Thyroid gland (tissue), 4 donors: ENCODE measurements at regions not wholly inside any gene's neighbourhood (a gene's known extent, or its start where the extent isn't known, plus 50 kb on each side); places are given as distances from the start of the nearest gene placed in this dataset.

Experiments
- DNase-seq, 2 donors: peaks; one replicate each; pipeline ENCODE4 v3.0.0-alpha.2; 2019
- H3K27ac ChIP-seq, 3 donors: fragments of 200-600 bp; sonication (generic); 1 replicate in 2 of 3; 2 replicates in 1 of 3; pipeline ENCODE4 v1.5.1; 2016 to 2019; ENCODE audit warnings: mild to moderate bottlenecking in 1 of 3, moderate library complexity in 1 of 3
- H3K27me3 ChIP-seq: fragments of 200-600 bp; sonication (generic); one replicate; pipeline ENCODE4 v1.5.1; 2019
- H3K36me3 ChIP-seq, 2 donors: fragments of 200-600 bp; sonication (generic); one replicate each; pipeline ENCODE4 v1.5.1; 2016 to 2019
- H3K4me1 ChIP-seq, 2 donors: fragments of 200-600 bp; sonication (generic); one replicate each; pipeline ENCODE4 v1.5.1; 2017 to 2019
- H3K4me3 ChIP-seq, 3 donors: fragments of 200-600 bp; sonication (generic); replicated peaks in 1 of 3; 1 replicate in 2 of 3; 2 replicates in 1 of 3; pipeline ENCODE4 v1.5.1; 2016; ENCODE audit warnings: mild to moderate bottlenecking in 1 of 3
- H3K9me3 ChIP-seq: fragments of 200-600 bp; sonication (generic); one replicate; pipeline ENCODE4 v1.5.1; 2017
- POLR2A ChIP-seq, 2 donors: fragments of 450-650 bp; IDR thresholded peaks; one replicate each; pipeline ENCODE4 v1.6.1; 2017; ENCODE audit warnings: antibody characterized with exemption in 2 of 2, mild to moderate bottlenecking in 2 of 2, moderate library complexity in 1 of 2
- WGBS, 2 donors: methylation state at CpG; one replicate each; pipeline ENCODE4 v1.1.5; 2017; 5-methylcytosine and 5-hydroxymethylcytosine counted together
- intact Hi-C: fragments of 100-400 bp; cut with DNase I; formaldehyde crosslinking; loops from one replicate; pipeline ENCODE4 v1.15.1; 2023
- TF ChIP-seq, protein P1 (sequence below), 6 experiments: fragments of 200-600 bp in 3 of 6; fragments of 450-650 bp in 3 of 6; sonication (generic) in 3 of 6; IDR thresholded peaks; one replicate each; pipeline ENCODE4 v1.5.1; 2016 to 2019; ENCODE audit warnings: antibody characterized with exemption in 6 of 6, mild to moderate bottlenecking in 2 of 6, inconsistent platforms in 1 of 6, moderate library complexity in 1 of 6

DNA sequence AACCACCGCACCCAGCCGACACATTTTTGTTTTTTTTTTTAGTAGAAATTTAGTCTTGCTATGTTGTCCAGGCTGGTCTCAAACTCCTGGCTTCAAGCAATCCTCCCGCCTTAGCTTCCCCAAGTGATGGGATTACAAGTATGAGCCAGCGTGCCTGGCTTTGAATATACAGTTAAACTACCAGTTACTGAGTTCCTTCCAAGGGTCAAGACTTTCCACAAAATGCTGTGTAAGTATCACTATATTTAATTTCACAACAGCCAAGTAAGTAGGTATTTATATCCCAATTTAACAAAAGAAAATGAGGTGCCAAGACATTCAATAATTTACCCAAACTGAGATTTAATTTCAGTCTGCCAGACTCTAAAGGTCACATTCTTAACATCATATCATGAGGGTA lies 181.3 kb upstream of the TMC3 start:
- TF ChIP-seq, protein P1, sequence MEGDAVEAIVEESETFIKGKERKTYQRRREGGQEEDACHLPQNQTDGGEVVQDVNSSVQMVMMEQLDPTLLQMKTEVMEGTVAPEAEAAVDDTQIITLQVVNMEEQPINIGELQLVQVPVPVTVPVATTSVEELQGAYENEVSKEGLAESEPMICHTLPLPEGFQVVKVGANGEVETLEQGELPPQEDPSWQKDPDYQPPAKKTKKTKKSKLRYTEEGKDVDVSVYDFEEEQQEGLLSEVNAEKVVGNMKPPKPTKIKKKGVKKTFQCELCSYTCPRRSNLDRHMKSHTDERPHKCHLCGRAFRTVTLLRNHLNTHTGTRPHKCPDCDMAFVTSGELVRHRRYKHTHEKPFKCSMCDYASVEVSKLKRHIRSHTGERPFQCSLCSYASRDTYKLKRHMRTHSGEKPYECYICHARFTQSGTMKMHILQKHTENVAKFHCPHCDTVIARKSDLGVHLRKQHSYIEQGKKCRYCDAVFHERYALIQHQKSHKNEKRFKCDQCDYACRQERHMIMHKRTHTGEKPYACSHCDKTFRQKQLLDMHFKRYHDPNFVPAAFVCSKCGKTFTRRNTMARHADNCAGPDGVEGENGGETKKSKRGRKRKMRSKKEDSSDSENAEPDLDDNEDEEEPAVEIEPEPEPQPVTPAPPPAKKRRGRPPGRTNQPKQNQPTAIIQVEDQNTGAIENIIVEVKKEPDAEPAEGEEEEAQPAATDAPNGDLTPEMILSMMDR (IDR thresholded peaks at IDR 0.05), result no peak
- no peak for TF ChIP-seq POLR2A (IDR thresholded peaks at IDR 0.05)
- Histone ChIP-seq H3K36me3 (no peaks in the 10 kb centered on the region), H3K9me3 (no peaks in the 10 kb centered on the region), H3K4me1 (no peaks in the 10 kb centered on the region), H3K4me3 (no peak overlapping the region), H3K27me3 (no peaks in the 10 kb centered on the region), H3K27ac (no peak overlapping the region)
- 89 to 96% methylated on average over 4 of the region's 4 CpGs for WGBS, 2 donors
- intact Hi-C loops, result no loop called here
- no peak for DNase-seq

DNA sequence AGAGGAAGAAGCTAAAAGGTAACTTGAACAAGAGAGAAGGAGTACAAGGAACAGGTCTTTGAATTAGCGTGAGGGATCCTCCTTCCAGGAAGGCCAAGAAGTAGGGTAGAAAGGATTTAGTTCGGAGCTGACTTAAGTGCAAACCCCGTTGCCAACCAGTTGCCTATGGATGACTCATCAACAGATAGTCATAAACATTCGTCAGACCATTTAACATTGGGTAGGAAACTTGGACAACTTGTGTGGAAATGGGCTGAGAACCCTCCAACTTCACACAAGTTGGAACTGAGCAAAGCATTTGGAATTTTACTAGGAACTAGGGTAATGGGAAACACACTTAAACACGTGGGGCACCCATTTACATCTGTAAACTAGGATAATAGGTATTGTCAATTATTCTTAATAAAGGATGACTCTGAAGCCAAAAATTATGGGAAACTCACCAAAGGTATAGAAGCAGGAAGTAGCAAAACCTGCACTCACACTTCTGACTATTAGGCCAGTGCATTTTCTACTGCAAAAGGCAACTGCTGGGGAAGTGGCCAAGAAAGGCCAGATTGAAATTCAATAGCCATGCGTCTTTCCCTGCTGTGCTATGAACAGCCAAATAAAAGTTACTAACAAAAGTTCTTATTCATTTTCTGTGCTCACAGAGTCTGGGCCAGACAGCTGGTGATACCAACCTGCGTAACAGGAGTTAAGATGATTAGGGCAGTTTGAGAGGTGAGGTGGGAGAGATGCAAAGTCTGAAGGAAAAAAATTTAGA lies 174.5 kb upstream of the TMC3 start:
- Histone ChIP-seq H3K4me3 (no peak overlapping the region), H3K9me3 (no peaks in the 10 kb centered on the region), H3K27ac (no peak overlapping the region), H3K36me3 (no peaks in the 10 kb centered on the region), H3K4me1 (no peaks in the 10 kb centered on the region), H3K27me3 (no peaks in the 10 kb centered on the region)
- TF ChIP-seq, protein P1 (IDR thresholded peaks at IDR 0.05), result no peak
- TF ChIP-seq POLR2A (IDR thresholded peaks at IDR 0.05), result no peak
- intact Hi-C loops, result no loop called here
- WGBS, 2 donors, result 81 to 87% methylated on average over 7 of the region's 7 CpGs
- DNase-seq, result no peak

DNA sequence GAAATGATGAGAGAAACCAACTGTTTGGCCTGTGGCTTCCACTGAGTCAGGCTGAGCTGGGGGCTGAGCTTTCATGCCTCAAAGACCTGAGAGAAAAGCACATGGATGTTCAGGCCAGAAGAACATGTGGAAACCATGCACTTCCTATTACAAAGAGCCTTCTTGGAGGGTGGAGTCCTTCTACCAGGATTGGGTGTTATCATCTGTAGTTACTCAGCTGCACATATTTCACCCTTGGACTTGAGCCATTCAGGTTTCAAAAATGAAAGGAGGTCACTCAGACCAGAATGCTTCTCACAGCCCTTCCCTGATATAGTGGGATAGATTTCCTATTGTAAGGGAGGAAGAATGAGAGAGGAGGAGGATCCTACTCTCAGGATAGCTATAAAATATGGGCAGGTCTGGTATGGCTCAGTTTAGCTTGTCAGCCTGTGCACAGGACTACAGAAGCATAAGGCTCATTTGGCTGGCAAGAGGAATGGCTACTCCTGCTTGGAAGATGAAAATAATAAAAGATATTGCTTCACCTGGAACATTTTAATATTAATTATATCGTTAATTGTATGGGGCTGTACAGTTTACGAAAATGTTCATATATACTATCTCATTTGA lies 173.6 kb upstream of the TMC3 start:
- intact Hi-C loops, result no loop called here
- no peak for DNase-seq
- Histone ChIP-seq H3K36me3 (no peaks in the 10 kb centered on the region), H3K4me1 (no peaks in the 10 kb centered on the region), H3K27ac (no peak overlapping the region), H3K4me3 (no peak overlapping the region), H3K27me3 (no peaks in the 10 kb centered on the region), H3K9me3 (no peaks in the 10 kb centered on the region)
- TF ChIP-seq POLR2A (IDR thresholded peaks at IDR 0.05), result no peak
- TF ChIP-seq, protein P1 (IDR thresholded peaks at IDR 0.05), result no peak
- 95 to 96% methylated on average over 2 of the region's 2 CpGs for WGBS, 2 donors

DNA sequence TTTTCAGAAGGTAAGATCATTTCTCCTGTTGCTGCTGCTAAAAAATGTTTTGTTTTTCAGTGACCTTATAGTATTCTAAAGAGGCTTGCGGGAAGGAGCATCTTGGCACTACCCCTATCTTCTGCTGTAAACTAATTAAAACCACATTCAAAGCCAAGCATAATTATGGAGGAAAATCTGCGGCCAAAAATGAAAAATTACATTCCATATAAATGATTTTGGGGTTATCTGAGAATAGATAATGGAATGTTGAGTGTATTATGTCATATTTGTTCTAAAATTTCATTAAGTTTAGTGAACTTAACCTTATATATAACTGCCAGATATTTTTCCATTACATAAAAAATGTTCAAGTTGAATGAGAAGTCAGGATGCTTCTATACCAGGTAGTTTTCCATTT lies 170.4 kb upstream of the TMC3 start:
- Histone ChIP-seq H3K9me3 (no peaks in the 10 kb centered on the region), H3K4me3 (no peak overlapping the region), H3K36me3 (no peaks in the 10 kb centered on the region), H3K4me1 (no peaks in the 10 kb centered on the region), H3K27me3 (no peaks in the 10 kb centered on the region), H3K27ac (no peak overlapping the region)
- WGBS, 2 donors, result 77 to 80% methylated on average over 2 of the region's 2 CpGs
- TF ChIP-seq POLR2A (IDR thresholded peaks at IDR 0.05), result no peak
- TF ChIP-seq, protein P1 (IDR thresholded peaks at IDR 0.05), result no peak
- DNase-seq, result no peak
- intact Hi-C loops, result no loop called here

DNA sequence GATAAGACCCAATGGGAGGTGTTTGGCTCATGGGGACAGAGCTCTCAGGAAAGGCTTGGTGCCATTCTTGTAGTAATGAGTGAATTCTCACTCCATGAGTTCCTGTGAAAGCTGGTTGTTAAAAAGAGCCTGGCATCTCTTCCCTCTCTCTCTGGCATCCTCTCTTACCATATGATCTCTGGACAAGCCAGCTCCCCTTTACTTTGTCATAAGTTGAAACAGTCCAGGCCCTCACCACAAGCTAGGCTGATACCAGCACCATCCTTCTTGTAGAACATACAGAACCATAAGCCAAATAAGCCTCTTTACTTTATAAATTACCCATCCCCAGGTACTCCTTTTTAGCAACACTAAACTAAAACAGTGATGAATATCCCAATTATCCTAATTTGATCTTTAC lies 166.9 kb upstream of the TMC3 start:
- no peak for DNase-seq
- Histone ChIP-seq H3K27me3 (no peaks in the 10 kb centered on the region), H3K9me3 (no peaks in the 10 kb centered on the region), H3K36me3 (no peaks in the 10 kb centered on the region), H3K4me3 (no peak overlapping the region), H3K4me1 (no peaks in the 10 kb centered on the region), H3K27ac (no peak overlapping the region)
- intact Hi-C loops, result no loop called here
- TF ChIP-seq, protein P1 (IDR thresholded peaks at IDR 0.05), result no peak
- TF ChIP-seq POLR2A (IDR thresholded peaks at IDR 0.05), result no peak
